Tibial nerve (tissue), 4 donors: ENCODE measurements at regions not wholly inside any gene's neighbourhood (a gene's known extent, or its start where the extent isn't known, plus 50 kb on each side); places are given as distances from the start of the nearest gene placed in this dataset.

Experiments used
- DNase-seq, 2 donors: peaks; one replicate each; pipeline ENCODE4 v3.0.0-alpha.2; 2019; ENCODE audit warnings: low spot score in 2 of 2
- H3K27ac ChIP-seq, 4 donors: fragments of 200-600 bp; sonication (generic) in 3 of 4; one replicate each; pipeline ENCODE4 v1.5.1; 2017 to 2019; ENCODE audit warnings: mild to moderate bottlenecking in 1 of 4
- H3K27me3 ChIP-seq, 2 donors: fragments of 200-600 bp; sonication (generic) in 1 of 2; one replicate each; pipeline versions ENCODE4 v1.5.1 to v1.6.0; 2017 to 2019
- H3K36me3 ChIP-seq, 3 donors: fragments of 200-600 bp; sonication (generic); one replicate each; pipeline ENCODE4 v1.5.1; 2018 to 2019
- H3K4me1 ChIP-seq, 4 donors: fragments of 200-600 bp; sonication (generic) in 3 of 4; one replicate each; pipeline ENCODE4 v1.5.1; 2017 to 2019
- H3K4me3 ChIP-seq, 4 donors: fragments of 200-600 bp; sonication (generic) in 3 of 4; one replicate each; pipeline ENCODE4 v1.5.1; 2017 to 2019; ENCODE audit warnings: mild to moderate bottlenecking in 1 of 4, moderate library complexity in 1 of 4
- H3K9me3 ChIP-seq, 4 donors: fragments of 200-600 bp; sonication (generic) in 3 of 4; one replicate each; pipeline ENCODE4 v1.5.1; 2017 to 2019
- EP300 ChIP-seq, 2 donors: sonication (generic); formaldehyde crosslinking; IDR thresholded peaks; one replicate each; pipeline ENCODE4 v1.6.1; 2017; ENCODE audit warnings: antibody characterized with exemption in 2 of 2, mild to moderate bottlenecking in 1 of 2
- POLR2A ChIP-seq, 2 donors: fragments of 450-650 bp; IDR thresholded peaks; one replicate each; pipeline ENCODE4 v1.6.1; 2017; ENCODE audit warnings: antibody characterized with exemption in 2 of 2, mild to moderate bottlenecking in 2 of 2, moderate library complexity in 2 of 2
- WGBS, 2 donors: methylation state at CpG; one replicate each; pipeline ENCODE4 v1.1.5; 2018; 5-methylcytosine and 5-hydroxymethylcytosine counted together
- TF ChIP-seq, protein P1 (sequence below), 5 experiments: fragments of 200-600 bp in 3 of 5; fragments of 450-650 bp in 2 of 5; sonication (generic) in 3 of 5; IDR thresholded peaks; one replicate each; pipeline ENCODE4 v1.5.1; 2016 to 2019; ENCODE audit warnings: antibody characterized with exemption in 5 of 5, mild to moderate bottlenecking in 3 of 5, moderate library complexity in 2 of 5

DNA sequence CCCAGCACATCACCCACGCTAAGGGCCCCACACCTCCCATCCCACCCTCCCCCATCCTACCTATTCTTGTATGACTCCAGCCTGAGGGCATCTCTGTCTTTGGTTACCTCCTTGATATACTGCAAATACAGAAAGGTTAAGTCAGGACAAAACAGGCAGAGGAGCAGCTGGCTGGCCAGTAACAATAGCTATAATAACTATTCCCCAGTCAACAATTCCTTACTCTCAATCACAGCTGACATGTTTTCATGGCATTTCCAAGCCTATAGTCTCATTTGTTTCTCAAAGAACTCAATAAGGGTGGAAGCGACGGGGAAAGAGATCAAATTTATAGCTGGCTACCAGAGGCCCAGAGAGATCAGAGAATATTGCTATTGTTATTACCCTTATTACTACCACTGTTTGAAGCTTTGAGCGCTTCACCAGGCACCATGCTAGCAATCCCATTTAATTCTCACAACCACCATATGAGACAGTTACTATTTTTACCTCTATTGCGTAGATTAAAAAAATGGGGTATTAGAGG, 93.0 kb upstream of the C2CD4B start:
- Histone ChIP-seq H3K9me3 (peaks cover 0 to 26% (median 5%) of the 10 kb centered on the region in 4 donors), H3K27me3 (no peaks in the 10 kb centered on the region), H3K36me3 (no peaks in the 10 kb centered on the region), H3K4me3 (no peak overlapping the region), H3K4me1 (no peaks in the 10 kb centered on the region), H3K27ac (no peak overlapping the region)
- DNase-seq, result no peak
- 81 to 86% methylated on average over 5 of the region's 5 CpGs for WGBS, 2 donors
- no peak for TF ChIP-seq EP300 (IDR thresholded peaks at IDR 0.05)
- TF ChIP-seq POLR2A (IDR thresholded peaks at IDR 0.05), result no peak
- TF ChIP-seq, protein P1, sequence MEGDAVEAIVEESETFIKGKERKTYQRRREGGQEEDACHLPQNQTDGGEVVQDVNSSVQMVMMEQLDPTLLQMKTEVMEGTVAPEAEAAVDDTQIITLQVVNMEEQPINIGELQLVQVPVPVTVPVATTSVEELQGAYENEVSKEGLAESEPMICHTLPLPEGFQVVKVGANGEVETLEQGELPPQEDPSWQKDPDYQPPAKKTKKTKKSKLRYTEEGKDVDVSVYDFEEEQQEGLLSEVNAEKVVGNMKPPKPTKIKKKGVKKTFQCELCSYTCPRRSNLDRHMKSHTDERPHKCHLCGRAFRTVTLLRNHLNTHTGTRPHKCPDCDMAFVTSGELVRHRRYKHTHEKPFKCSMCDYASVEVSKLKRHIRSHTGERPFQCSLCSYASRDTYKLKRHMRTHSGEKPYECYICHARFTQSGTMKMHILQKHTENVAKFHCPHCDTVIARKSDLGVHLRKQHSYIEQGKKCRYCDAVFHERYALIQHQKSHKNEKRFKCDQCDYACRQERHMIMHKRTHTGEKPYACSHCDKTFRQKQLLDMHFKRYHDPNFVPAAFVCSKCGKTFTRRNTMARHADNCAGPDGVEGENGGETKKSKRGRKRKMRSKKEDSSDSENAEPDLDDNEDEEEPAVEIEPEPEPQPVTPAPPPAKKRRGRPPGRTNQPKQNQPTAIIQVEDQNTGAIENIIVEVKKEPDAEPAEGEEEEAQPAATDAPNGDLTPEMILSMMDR (IDR thresholded peaks at IDR 0.05), result no peak

DNA sequence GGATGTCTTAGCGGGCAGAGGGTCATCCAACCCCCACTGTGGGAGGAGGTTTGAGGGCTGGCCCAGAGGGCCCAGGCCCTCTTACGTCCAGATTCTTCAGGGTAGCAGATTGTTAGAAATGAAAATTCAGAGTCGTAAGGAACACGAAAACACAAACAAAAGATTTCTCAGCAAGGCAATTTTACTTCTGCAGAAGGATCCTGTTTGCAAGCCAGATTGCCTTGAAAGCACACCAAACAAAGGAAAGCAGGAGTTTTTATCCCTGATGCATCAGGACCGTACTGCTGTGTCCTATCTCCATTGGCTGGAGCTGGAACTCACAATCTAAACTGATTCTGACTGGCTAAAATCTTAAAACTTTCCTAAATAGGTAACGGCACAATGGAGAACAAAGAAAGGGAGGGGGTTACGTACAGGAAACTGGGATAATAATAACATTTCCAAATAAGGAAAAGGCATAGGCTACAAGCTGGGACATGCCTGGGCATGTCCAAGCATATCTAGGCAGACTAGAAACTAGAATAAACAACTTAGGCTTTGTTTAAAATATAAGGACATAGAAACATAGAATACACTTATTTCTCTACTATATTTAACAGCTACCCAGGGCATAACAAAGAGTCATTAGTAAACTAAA, 97.3 kb upstream of the C2CD4B start:
- H3K27ac ChIP-seq, result no peak overlapping the region
- 90 to 92% methylated on average over 7 of the region's 7 CpGs for WGBS, 2 donors
- peaks cover 0 to 67% (median 7%) of the 10 kb centered on the region in 4 donors for H3K9me3 ChIP-seq
- no peak for DNase-seq
- no peak for TF ChIP-seq POLR2A (IDR thresholded peaks at IDR 0.05)
- no peak for TF ChIP-seq EP300 (IDR thresholded peaks at IDR 0.05)
- TF ChIP-seq, protein P1 (IDR thresholded peaks at IDR 0.05), result no peak
- H3K36me3 ChIP-seq, result no peaks in the 10 kb centered on the region
- H3K4me3 ChIP-seq, result no peak overlapping the region
- H3K4me1 ChIP-seq, result no peaks in the 10 kb centered on the region
- H3K27me3 ChIP-seq, result no peaks in the 10 kb centered on the region

DNA sequence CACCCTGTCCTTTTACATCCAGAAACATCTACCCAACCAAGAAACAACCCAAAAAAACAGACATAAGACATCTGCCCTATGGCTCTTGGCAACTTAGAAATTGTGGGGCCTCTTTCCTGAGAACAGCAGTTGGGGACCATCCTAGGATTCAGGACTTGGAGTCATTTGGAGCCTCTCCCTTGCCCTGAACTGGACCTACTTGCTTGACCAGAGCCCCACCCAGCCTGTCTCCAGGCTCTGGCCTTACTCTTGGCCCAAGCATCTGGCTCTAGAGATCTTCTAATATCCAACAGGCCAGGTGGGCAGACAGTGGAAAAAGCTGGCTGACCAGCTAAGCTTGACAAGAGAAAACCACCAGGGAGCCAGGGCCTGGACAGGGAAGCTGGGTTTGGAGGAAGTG, 99.1 kb upstream of the C2CD4B start:
- H3K4me1 ChIP-seq, result no peaks in the 10 kb centered on the region
- peaks cover 0 to 84% (median 12%) of the 10 kb centered on the region in 4 donors for H3K9me3 ChIP-seq
- DNase-seq, result no peak
- no peak overlapping the region for H3K27ac ChIP-seq
- H3K36me3 ChIP-seq, result no peaks in the 10 kb centered on the region
- no peaks in the 10 kb centered on the region for H3K27me3 ChIP-seq
- no peak for TF ChIP-seq EP300 (IDR thresholded peaks at IDR 0.05)
- TF ChIP-seq POLR2A (IDR thresholded peaks at IDR 0.05), result no peak
- TF ChIP-seq, protein P1 (IDR thresholded peaks at IDR 0.05), result no peak
- H3K4me3 ChIP-seq, result no peak overlapping the region

DNA sequence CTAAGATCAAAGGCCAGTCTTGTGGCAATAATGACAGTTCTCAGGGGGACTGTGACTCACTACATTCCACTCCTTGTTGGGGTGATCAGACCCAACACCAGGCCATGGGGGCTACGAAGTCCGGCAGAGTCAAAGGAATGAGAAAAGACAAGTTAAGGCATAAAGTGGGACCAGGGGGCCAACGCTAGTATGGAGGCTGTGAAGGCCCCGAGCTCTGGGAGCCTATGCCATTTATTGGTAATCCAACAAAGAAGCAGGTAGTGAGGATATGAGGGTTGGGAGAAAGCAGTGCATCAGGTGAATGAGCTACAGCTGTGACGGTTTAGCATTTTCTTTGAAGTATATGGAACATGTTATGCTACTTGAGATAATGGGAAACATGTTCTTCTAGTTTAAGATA, 104.4 kb upstream of the C2CD4B start:
- 89 to 90% methylated on average over 5 of the region's 5 CpGs for WGBS, 2 donors

More for the DNA sequence above, 104.4 kb upstream of the C2CD4B start:
- H3K9me3 ChIP-seq, result peaks cover 0 to 70% (median 18%) of the 10 kb centered on the region in 4 donors
- no peak for TF ChIP-seq EP300 (IDR thresholded peaks at IDR 0.05)
- no peak for TF ChIP-seq POLR2A (IDR thresholded peaks at IDR 0.05)
- TF ChIP-seq, protein P1 (IDR thresholded peaks at IDR 0.05), result no peak
- no peak overlapping the region for H3K27ac ChIP-seq
- H3K4me1 ChIP-seq, result no peaks in the 10 kb centered on the region
- no peaks in the 10 kb centered on the region for H3K27me3 ChIP-seq
- no peak overlapping the region for H3K4me3 ChIP-seq
- DNase-seq, result no peak
- H3K36me3 ChIP-seq, result peaks cover 0 to 3% (median 0%) of the 10 kb centered on the region in 3 donors
